Skeletal muscle cell (primary cell): ENCODE measurements at regions not wholly inside any gene's neighbourhood (a gene's known extent, or its start where the extent isn't known, plus 50 kb on each side); places are given as distances from the start of the nearest gene placed in this dataset.

ENCODE experiments used
- DNase-seq: peaks from one replicate; pipeline ENCODE4 v3.0.0-alpha.2; 2010; ENCODE audit warnings: low read depth
- H3K4me3 ChIP-seq: 2 replicates; pipeline ENCODE4 v1.5.1; 2011; ENCODE audit warnings: low read depth, mild to moderate bottlenecking, control low read depth, low read length, moderate library complexity

GRCh38 chr7:47221826-47222225 lies 360.1 kb downstream of the TNS3 start:
- no peak for DNase-seq
- no peak overlapping the region for H3K4me3 ChIP-seq

GRCh38 chr7:47218378-47219176 lies 363.3 kb downstream of the TNS3 start:
- no peak overlapping the region for H3K4me3 ChIP-seq
- no peak for DNase-seq

DNA sequence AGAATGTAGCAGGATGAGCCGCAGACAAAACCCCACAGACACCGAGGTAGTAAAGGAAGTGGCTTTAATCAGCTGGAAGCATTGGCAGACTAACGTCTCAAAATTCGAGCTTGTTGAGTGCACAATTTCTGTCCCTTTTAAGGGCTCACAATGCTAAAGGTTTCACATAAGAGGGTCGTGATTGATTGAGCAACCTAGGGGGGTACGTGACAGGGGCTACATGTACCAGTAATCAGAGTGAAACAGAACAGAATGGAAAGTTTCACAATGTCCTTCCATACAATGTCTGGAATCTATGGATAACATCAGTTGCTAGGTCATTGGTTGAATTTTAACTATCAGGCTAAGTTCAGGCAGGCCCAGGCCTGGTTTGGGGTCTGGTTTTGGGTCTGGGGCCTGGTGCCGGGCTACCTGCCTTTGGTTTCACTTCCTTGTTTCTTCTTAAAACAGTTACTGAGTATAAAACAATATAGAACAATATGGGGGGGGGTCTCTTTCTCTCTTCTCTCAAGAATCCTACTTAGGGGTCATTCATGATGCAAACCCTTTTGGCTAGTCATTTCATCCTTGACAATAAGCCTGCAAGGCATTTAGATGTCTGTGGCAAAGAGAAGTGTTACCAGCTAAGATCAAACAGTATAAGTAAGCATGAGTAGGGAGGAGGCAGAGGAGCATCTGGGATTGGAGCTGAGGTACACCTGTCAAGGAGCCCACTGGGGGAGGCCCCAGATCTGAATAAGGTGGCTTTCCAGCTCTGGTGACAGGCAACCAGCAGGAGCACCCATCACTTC lies 364.1 kb downstream of the TNS3 start:
- no peak for DNase-seq
- no peak overlapping the region for H3K4me3 ChIP-seq

GRCh38 chr7:47217086-47217485 lies 364.8 kb downstream of the TNS3 start:
- H3K4me3 ChIP-seq: no peak overlapping the region
- no peak for DNase-seq

DNA sequence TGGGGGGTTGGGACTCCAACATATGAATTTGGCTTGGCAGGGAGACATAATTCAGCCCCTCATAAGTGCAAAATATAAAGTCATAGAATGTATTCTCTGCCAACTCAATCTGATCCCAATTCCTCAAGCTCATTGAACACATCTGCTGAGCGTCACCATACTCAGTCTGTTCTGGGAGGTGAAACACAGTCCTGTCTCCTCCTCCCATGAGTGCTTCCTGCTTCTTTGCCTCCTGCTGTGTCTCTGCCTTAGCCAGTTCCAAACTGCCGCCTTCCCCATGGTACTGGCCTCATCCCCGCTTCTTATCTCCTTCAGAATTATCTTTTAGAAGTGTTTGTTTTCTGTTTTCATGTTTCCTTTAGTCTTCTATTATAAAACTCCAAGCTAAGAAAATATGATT lies 365.5 kb downstream of the TNS3 start:
- no peak overlapping the region for H3K4me3 ChIP-seq
- DNase-seq: no peak

GRCh38 chr7:47215640-47216039 lies 366.3 kb downstream of the TNS3 start:
- H3K4me3 ChIP-seq: no peak overlapping the region
- DNase-seq: no peak

DNA sequence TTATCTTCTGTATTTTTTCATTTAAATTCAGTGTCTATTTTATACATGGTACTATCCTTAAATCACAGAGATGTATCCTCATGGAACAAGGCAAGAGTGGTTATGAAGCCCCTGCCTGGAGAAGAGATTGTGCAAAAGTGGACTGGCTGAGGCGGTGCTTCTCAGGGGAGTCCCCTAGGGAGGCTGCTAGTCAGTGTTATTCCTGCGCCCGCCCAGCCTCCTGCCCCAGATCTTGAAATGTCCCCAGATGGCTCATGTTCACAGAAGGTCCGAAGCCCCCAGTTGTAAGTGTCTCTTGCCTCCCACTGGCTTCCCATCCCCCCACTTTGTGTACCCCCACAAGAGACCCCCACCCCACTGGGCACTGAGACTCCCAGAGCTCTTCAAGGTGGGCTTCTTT lies 366.9 kb downstream of the TNS3 start:
- no peak overlapping the region for H3K4me3 ChIP-seq
- DNase-seq: no peak

- no peak for DNase-seq
- no peak overlapping the region for H3K4me3 ChIP-seq
Measured at GRCh38 chr7:47213276-47213675, 368.6 kb downstream of the TNS3 start.

- no peak overlapping the region for H3K4me3 ChIP-seq
- DNase-seq: no peak
Measured at GRCh38 chr7:47211519-47211973, 370.4 kb downstream of the TNS3 start.

GRCh38 chr7:47210281-47210854 lies 371.5 kb downstream of the TNS3 start:
- DNase-seq: no peak
- H3K4me3 ChIP-seq: no peak overlapping the region

GRCh38 chr7:47207956-47208355 lies 374.0 kb downstream of the TNS3 start:
- no peak for DNase-seq
- H3K4me3 ChIP-seq: no peak overlapping the region

DNA sequence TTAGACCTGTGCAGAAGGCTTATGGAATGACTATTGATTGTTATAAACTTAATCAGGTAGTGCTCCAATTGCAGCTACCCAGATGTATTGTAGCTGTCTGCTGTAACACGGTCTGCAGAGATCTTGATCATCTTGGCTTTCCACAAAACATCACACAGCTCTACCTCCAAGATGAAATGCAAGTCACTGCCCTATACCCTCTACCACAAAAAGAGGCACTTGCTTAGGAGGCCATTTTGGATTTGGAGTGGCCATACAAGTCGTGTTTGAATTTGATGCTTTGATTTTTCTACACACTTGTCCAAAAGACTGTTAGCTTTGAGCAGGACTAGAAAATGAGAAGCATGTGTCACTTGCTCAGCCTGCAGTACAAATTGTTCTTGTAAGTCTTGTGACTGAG lies 377.2 kb downstream of the TNS3 start:
- H3K4me3 ChIP-seq: no peak overlapping the region
- no peak for DNase-seq

- H3K4me3 ChIP-seq: no peak overlapping the region
- no peak for DNase-seq
Measured at GRCh38 chr7:47202146-47202783, 379.6 kb downstream of the TNS3 start.

DNA sequence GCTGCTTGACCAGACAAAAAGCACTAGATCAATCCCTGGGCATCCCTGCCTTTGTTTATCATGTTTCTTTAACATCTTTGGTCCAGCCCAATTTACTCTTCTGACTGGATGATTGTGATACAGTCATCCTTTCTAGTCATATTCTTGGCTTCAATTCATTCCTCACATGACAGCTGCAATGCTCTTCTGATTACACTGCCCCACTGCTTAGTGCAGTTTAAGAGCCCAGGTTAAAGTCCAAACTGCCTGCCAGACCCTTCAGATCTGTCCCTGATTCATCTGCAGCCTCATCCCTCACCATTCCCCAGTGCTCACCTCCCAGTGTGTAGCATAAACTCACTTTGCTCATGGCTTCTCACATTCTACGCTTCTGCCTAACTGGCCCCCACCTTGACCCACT lies 383.8 kb downstream of the TNS3 start:
- no peak for DNase-seq
- H3K4me3 ChIP-seq: no peak overlapping the region

DNA sequence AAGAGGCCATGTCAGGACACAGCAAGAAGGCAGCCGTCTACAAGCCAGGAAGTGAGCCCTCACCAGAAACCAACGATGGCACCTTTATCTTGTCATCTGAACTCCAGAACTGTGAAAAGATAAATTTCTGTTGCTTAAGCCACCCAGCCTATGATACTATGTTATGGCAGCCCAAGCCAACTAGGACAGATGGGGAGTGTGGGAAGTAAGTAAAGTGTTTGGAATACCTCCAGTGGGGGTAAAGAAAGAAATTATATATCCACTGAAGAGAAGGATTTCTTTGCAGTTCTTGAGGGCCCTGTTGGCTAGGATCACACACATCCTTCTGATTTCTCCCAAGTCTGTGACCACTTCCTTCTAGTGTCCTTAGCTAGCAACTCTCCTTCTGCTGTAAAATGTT lies 384.4 kb downstream of the TNS3 start:
- H3K4me3 ChIP-seq: no peak overlapping the region
- DNase-seq: no peak

- DNase-seq: no peak
- no peak overlapping the region for H3K4me3 ChIP-seq
Measured at GRCh38 chr7:47196737-47197136, 385.2 kb downstream of the TNS3 start.

DNA sequence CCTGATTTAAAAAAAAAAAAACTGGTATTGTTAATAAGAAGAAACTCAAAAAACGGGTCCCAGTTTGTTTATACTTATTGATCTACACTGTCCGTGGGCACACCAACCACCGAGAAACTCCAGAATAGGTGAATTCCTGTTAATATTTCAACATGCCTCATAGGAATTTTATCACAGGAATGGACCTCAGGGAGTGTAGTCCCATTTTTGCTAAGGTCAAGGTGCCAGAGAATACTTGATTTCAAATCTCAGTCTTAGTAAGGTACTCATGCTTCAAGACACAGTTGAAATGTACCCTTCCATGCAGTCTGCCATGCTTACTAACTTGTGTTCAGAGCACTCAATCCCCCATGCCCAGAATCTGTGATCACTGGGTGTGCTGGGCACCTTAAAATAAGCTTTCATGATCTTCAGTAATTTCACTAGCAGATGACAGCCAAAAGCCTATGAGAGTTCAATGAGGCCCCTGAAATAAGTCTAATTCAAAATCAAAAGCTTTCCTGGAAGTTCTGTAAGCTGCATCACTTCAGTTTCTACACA lies 385.7 kb downstream of the TNS3 start:
- no peak for DNase-seq
- no peak overlapping the region for H3K4me3 ChIP-seq

DNA sequence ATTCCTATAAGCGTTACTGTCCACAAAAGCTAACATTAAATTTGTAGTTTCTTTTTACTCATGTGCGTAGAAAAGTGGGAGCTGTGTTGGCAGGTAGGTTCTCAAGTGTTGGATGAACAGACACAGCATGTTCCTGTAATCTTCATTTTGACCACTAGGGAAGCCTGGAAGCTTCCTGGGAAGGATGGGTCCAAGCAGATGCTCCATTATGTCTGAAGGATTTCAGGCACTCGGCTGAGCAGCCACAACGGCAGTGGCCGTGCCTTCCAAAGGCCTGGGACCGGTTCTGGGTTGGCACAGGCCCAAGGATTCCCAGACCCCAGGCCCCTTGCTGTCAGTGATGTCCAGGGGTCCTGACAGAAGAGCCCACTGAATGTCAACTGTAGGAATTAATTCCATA lies 386.3 kb downstream of the TNS3 start:
- H3K4me3 ChIP-seq: no peak overlapping the region
- no peak for DNase-seq

- H3K4me3 ChIP-seq: no peak overlapping the region
- DNase-seq: no peak
Measured at GRCh38 chr7:47194516-47195057, 387.3 kb downstream of the TNS3 start.

DNA sequence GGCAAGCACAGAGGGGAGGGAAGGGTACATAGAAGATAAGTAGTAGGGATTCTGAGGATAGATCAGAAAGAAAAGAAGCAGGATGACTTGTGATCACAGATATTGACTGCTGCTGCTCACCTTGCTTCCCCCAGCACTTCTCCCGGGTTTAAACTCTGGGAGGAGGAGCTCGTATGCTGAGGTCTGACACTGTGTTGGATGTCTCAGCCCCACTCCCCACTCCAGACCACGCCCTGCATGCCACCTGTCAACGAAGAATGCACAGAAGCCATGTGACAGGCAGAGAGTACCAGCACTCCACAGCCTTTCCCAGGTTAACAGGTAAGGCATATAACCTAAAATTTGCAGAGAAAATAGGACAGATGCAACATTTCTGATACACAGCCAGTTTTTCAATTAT lies 388.9 kb downstream of the TNS3 start:
- no peak overlapping the region for H3K4me3 ChIP-seq
- no peak for DNase-seq
